ENCODE measurements at regions not wholly inside any gene's neighbourhood (a gene's known extent, or its start where the extent isn't known, plus 50 kb on each side); places are given as distances from the start of the nearest gene placed in this dataset.

DNA sequence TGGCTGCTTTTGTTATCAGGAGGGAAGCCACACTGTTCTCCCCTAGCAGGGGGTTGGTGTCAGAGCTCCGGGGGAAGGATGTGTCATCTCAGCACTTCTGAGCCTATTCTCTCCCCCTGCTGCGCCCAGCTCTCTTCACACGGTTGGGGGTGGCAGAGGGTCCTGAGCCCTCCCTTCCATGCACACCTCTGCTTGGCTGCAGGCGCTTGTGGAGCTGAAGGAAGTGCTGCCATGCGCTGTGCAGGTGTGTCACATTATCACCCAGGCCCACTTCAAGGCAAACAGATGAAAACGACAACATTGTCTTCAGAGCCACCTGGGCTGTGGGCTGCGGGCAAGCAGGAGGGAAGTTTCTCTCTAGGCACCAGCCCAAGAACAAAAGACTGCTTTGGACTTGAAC lies 263.4 kb downstream of the BMP7 start:
- no peak for DNase-seq

- no peak for DNase-seq
Measured at GRCh38 chr20:57004416-57004815, 262.0 kb downstream of the BMP7 start.

DNA sequence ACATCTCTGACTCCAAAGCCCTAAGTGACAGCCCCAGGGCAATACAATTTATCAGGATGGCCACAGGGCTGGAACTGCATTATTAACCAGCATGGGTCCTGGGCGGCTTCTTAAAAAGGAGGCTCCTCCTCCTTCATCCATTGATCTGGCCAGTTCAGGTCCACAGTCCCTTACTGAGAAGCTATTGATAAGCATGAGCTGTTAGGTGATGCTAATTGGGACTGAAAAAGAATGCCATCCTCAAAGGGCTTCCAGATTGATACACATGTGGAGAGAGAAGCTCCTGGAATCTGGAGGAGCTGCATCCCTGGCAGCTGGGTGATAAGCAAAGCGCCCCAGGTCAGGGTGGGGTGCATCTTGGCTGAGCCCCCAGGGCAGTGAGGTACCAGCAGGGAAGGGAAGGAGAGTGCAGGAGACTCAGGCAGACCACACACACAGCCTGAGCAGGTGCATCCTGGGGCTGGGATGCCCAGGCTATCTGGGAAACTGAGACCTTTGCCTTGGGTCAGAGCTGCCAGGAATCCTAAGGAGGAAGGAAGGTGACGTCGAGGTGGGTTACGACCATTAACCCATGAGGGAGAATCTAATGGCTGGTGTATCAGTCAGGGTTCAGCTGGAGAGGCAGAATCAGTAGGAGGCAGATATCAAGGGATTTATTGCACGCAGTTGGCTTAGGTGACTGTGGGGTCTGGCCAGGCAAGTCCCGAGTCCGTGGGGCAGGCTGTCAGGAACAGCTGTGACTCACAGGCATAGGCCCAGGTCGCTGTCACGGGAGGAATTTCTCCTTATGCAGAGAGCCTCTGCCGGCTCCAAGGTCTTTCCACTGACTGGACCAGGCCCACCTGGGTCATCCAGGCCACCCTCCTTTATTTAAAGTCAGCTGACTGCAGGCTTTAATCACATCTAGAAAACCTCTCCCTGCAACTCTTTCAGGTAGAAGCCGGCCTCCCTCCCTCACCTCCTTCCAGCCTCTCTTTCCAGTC lies 261.2 kb downstream of the BMP7 start:
- DNase-seq: no peak

DNA sequence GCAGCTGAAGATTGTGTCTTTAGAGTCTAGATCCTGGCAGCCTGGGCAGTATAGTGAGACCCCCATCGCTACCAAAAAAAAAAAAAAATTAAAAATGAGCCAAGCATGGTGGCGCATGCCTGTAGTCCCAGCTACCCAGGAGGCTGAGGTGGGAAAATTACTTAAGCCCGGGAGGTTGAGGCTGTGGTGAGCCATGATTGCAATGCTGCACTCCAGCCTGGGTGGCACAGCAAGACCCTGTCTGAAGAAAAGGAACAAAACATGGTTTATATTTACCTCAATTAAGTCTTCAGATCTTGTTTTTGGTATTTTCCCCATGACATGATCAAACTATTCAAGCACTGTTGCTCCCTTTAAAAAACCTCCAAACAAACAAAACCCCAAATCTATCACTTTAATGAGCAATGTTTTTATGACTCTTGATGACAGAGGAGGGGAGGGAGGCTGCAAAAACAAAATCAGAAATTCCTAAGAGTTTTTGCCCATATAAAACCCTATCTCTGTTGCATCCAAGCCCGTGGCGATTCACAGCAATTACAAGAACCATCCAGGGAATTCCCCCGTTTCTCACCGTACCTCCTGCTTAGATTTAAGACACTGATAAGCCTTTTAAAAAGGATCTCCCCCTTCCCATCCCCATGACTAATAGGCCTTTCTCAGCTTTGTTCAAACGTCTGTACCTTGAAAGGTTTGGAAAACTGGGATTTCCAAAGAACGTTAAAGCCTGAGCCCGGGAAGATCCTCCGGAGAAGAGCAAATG lies 259.9 kb downstream of the BMP7 start:
- no peak for DNase-seq

- no peak for DNase-seq
Measured at GRCh38 chr20:57007171-57007540, 259.3 kb downstream of the BMP7 start.

- no peak for DNase-seq
Measured at GRCh38 chr20:57008217-57008616, 258.2 kb downstream of the BMP7 start.

DNA sequence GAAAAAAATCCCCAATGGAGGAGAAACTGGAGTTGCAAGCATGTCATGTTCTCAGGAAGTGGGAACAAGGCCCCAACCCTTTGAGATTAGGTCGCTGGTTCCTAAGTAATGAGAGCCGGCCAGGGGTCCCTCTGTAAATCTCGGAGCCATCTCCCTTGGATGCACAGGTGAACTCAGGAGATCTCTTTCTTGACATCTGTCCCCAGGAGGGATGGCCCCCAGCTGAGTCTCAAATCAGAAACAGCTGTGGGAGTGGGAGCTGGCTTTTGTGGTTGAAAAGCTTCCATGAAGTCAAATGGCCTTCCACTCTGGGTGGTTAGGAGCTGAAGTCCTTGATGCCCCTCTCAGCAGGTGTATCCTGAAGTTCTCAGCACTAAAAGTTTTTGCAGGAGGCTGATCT lies 257.1 kb downstream of the BMP7 start:
- no peak for DNase-seq

GRCh38 chr20:57009775-57010174 lies 256.7 kb downstream of the BMP7 start:
- DNase-seq: no peak

GRCh38 chr20:57012691-57013090 lies 253.8 kb downstream of the BMP7 start:
- DNase-seq: no peak

DNA sequence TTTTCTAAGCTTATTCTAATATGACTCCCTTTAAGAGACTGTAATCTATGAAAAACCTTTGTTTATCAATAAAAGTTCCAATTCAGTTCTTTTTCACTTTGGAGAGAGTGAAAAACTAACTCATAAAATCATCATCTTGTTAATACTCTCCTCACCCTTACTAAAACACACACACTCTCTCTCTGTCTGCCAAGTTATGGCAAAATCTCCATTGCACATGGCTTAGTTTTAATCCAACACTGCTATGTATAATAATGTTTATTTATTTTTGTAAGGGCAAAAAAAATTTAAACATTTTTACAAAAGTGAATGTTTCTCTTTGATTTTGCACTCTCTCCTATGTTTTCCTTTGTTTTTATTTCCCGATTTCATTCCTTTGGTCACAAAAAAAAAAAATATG lies 253.2 kb downstream of the BMP7 start:
- no peak for DNase-seq

DNA sequence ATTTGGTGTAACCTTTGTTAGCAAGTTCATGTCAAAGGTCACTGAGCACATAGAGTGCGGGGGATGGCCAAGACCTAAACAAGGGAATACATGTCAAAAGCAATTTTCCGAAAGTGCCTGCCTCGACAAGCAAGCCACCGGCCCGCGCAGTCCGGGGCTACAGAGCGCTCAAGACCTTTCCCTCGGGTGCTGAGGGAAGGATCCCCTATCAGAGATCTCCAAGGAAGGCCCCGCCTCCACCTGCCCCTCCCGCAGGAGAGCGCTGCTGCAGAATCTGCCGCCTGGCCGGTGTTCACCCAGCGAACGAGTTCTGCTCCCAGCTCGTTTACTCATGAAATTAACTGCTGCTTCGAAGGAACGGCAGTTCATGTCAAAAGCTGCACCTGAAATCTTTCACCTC lies 252.7 kb downstream of the BMP7 start:
- no peak for DNase-seq

DNA sequence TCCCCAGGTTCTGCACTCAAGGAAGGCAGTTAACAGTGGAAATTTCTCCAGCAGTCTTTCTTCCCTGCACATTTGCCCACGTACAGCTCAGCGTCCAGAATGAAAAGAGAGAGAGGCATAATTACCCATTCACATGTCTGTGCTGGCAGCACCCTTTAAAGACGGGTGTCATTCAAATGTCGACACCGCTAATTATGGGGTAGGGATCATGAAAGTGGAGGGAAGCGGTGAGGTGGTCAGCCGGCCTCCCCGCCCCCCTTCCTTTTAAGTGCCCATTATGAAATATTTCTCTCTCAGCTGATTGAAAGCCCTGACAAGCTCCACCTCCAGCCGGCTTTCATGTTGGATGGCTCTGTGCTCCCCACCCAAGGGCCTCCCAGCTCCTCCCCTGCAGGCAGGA lies 246.1 kb downstream of the BMP7 start:
- DNase-seq: no peak

- no peak for DNase-seq
Measured at GRCh38 chr20:57022306-57022705, 244.1 kb downstream of the BMP7 start.

- no peak for DNase-seq
Measured at GRCh38 chr20:57023007-57023406, 243.4 kb downstream of the BMP7 start.

DNA sequence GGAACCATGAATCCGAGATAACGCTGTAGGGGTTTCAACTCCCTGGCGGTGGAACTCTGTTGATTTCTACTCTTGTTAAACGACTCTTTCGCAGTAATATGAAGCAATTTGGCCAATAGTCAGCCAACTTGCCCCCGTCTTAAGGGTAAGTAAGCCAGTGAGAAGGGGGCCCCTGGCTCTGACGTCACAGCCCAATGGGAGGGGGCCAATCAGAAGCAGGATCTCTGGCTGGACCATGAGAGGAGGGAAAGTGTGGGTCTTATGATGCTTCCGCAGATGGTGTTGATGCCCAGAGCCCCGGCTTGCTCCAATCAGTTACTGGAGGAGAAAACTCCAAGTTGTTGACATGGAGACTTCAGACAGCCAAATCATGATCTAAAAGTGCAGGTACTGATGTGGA lies 242.4 kb downstream of the BMP7 start:
- DNase-seq: no peak

DNA sequence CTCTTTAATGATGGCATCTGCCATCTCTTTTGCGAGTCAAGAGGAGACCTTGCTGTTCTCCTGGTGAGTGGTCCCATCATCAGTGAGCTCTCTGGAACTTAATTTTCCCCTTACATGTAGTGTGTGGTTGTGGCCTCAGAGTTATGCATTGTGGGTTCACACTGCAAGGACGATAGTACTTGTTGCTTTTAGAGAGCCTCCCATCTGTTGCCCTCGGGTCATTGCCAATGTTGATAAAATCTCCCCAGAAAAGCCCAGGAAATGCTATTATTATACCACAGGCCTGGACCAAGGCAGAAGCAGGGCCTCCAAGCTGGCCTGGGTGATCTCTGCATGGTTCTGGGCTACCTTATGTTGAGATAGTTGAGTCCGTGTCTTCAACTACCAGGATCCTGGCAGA lies 241.6 kb downstream of the BMP7 start:
- DNase-seq: no peak

DNA sequence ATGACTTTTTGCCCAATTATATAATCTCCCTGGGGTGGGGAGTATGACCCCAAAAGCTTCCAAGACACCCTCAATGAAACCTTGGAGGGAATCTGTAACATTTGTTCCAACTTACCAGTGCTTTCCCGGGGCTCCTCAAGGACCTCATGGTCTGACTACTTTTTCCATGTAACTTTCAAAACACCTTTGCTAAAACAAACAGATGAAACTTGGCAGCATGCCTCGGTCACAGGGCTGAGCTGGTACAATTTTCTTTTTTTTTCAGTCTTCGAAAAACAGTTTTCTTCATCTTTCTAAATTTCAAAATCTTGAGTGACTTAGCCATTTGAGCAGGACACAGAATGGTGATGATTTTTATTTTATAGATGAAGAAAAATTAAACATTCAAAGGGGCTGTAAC lies 241.2 kb downstream of the BMP7 start:
- DNase-seq: no peak

DNA sequence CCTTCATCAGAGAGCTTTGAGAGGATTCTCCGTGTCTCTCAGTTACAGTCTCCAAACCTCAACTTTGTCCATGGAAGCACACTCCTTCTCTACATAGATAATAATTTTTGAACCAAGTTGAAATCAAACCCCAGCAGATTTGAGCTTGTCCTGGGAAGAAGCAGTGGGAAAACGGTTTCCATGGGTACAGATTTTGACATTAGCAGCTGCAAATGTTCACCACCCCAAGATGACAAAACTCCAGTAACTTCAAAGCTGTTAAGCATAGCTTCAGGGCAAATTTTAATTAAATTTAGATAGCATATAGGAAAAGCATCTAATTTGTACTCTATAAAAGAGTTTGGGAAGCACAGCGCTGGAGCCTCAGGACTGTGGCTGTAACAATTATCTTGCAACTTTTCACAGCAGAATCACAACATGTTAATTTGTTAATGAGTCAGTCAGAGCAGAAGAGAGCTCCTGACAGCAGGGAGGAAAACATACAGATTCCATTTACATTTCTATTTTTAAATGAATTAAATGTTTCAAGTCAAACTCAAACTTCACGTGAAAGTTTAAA lies 240.7 kb downstream of the BMP7 start:
- DNase-seq: no peak

DNA sequence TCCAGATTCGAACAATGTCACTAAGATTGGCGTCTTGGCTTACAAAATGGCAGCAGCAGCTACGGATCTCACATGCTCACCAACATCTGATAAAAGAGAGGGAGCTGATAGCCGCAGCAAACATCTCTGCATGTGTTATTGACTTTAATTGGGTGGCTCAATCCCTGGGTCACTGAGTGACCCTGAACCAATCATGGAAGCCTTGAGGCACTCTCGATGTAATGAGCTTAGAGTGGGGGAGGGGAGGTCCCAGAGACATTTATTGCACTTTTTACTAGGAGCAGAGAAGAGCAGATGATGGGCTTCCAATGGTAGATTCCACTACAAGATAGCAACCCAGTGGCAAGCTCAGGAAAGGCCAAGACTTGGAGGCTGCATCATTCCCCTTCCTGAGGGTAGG lies 238.7 kb downstream of the BMP7 start:
- DNase-seq: no peak

GRCh38 chr20:57030611-57031600 lies 235.5 kb downstream of the BMP7 start:
- no peak for DNase-seq

DNA sequence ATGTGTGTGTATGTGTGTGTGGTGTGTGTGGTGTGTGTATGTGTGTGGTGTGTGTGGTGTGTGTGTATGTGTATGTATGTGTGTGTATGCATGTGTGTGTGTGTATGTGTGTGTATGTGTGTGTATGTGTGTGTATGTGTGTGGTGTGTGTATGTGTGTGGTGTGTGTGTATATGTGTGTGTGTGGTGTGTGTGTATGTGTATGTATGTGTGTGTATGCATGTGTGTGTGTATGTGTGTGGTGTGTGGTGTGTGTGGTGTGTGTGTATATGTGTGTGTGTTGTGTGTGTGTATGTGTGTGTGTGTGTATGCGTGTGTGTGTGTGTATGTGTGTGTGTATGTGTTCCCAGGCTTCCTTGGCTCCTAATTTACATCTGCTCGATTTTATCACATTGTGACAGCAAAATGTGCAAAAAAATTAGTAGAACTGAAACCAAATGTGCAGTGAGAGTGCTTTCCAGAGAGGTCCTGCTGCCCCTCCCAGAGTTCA lies 234.5 kb downstream of the BMP7 start:
- DNase-seq: no peak

GRCh38 chr20:57032847-57033246 lies 233.6 kb downstream of the BMP7 start:
- no peak for DNase-seq
